GM18505 (cell line): ENCODE measurements at regions not wholly inside any gene's neighbourhood (a gene's known extent, or its start where the extent isn't known, plus 50 kb on each side); places are given as distances from the start of the nearest gene placed in this dataset.

Experiments
- ATAC-seq: cut with Tn5 transposase; IDR thresholded peaks from one replicate; pipeline ENCODE4 v1.9.1; 2021; ENCODE audit not compliant: unreplicated experiment
- POLR2A ChIP-seq: IDR thresholded peaks from 4 replicates; pipeline ENCODE4 v1.6.1; 2011; ENCODE audit warnings: borderline replicate concordance; ENCODE audit not compliant: insufficient read depth, insufficient read length; ENCODE audit errors: extremely low read depth

DNA sequence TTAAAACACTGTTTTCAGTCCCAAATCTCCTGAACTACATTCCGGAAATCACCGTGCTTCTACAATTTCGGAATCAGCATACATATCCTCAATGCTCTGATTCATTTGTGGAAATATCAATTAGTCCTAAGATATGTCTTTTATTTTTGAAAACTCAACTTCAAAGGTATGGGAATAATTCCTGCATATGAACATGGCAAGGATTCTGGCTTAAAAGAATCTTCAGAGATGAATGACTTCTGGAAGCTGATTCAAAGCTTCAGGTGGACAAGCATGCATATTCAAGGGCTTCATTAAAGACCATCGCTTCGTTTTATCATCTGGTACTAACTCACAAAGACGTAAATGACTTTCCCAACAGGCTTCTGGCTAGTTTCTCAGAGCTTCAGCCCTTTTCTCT lies 246.0 kb upstream of the LRRN1 start:
- ATAC-seq = no peak
- TF ChIP-seq POLR2A = no peak

DNA sequence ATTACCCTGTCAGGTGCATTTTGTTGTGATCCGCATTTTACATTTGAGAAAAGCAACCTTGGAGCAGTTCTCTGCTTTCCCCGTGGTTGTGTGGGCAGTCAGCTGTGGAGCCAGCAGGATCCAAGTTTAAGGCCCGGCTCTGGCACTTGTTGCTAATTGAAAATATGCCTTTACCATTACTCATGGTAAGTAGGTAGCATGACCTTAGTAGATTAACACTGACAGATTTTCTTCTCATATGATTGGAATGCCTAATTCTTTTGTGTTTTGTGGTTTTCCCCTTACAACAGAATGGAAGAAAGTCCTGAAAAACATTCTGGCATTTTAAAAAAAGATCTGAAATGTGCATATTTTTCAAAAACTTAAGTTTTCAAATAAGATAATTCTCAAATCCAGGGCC lies 246.5 kb upstream of the LRRN1 start:
- no peak for TF ChIP-seq POLR2A
- ATAC-seq = no peak

- ATAC-seq = no peak
Measured at GRCh38 chr3:3551981-3552380, 247.2 kb upstream of the LRRN1 start.

DNA sequence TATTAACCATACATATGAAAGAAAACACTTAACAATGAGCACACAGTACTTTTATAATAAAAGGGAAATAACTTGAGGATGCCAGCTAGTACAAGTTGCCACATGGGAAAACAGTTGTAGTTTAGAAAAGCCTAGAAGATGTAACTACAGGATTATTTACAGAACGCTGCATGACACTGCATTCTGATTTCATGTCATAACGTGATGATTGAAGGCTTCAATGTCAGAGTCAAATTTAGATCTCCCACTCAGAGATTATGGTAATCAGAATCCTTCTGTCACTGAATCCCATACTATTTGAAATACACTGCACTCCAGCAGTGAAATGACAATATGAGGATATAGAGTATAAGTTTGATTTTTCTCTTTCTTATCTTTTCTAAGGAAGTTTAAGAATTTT lies 253.9 kb upstream of the LRRN1 start:
- no peak for ATAC-seq
- no peak for TF ChIP-seq POLR2A

More at GRCh38 chr3:3551981-3552380, 247.2 kb upstream of the LRRN1 start:
- TF ChIP-seq POLR2A = no peak

GRCh38 chr3:3538451-3538850 lies 260.8 kb upstream of the LRRN1 start:
- ATAC-seq = no peak
- TF ChIP-seq POLR2A = no peak

DNA sequence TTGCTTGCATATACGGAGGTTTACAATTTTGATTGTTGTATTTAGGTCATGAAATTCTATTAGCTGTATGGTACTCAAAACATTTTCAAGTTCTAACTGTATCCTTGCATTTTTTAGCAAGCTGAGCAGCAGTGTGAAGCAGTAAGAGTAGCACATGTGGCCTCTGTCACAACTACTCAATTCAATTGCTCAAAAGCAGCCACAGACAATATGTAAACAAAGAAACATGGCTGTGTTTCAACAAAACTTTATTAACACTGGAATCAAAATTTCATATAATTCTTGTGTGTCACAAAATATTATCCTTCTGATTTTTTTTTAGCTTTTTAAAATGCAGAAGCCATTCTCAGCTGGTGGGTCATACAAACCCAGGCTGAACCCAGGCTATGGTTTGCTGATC lies 266.7 kb upstream of the LRRN1 start:
- TF ChIP-seq POLR2A = no peak
- ATAC-seq = no peak

- no peak for TF ChIP-seq POLR2A
- ATAC-seq = no peak
Measured at GRCh38 chr3:3531476-3531875, 267.8 kb upstream of the LRRN1 start.

- TF ChIP-seq POLR2A = no peak
- no peak for ATAC-seq
Measured at GRCh38 chr3:3519266-3519665, 280.0 kb upstream of the LRRN1 start.

GRCh38 chr3:3516996-3517395 lies 282.2 kb upstream of the LRRN1 start:
- ATAC-seq = no peak
- TF ChIP-seq POLR2A = no peak

GRCh38 chr3:3516384-3516783 lies 282.8 kb upstream of the LRRN1 start:
- no peak for TF ChIP-seq POLR2A
- ATAC-seq = no peak

GRCh38 chr3:3509665-3510064 lies 289.6 kb upstream of the LRRN1 start:
- no peak for ATAC-seq
- TF ChIP-seq POLR2A = no peak

DNA sequence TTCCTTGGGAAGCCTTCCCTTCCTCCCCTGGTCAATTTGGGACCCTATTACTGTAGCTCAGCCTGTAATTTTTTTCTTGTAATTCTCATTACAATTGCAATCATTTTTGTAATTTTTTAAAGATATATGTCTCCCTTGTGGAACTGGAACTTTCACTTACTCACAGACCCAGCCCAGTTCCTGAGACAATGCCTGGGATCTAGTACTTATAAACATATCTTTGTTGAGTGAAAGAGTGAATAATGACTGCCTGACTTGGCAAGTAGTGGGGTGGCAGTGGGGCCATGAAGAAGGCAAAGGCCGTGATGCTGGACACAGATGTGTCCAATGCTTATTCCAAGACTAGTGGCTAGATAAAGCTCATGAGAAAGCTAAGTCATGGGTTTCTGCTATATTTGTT lies 294.5 kb upstream of the LRRN1 start:
- ATAC-seq = no peak
- TF ChIP-seq POLR2A = no peak

GRCh38 chr3:3503411-3503810 lies 295.8 kb upstream of the LRRN1 start:
- ATAC-seq = no peak
- TF ChIP-seq POLR2A = no peak

- no peak for TF ChIP-seq POLR2A
- ATAC-seq = no peak
Measured at GRCh38 chr3:3499987-3500386, 299.2 kb upstream of the LRRN1 start.

DNA sequence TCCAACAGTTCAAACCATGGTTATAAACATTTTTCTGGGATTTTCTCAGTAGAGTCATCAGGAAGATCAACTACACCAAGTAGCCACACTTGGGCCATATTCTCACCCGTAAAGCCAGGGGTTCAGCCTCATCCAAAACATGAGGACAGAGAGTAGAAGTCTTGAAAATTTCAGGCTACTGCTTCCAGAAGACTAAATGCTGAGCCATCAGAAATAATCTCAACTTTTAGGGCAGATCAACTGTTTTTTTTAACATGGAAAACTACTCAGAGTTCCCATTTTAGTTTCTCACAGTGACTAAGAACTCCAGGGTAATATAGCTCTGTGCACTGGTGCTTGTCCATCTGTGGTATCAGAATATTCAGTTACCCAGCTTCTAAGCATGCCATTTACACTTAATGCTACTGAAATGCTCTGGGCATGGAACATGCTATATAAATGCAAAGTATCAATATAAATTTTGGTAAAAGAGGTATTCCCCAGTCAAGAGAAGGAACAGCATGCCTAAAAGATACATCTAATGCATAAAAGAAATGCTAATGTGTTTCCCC lies 300.1 kb upstream of the LRRN1 start:
- no peak for TF ChIP-seq POLR2A
- no peak for ATAC-seq
